ENCODE measurements at regions not wholly inside any gene's neighbourhood (a gene's known extent, or its start where the extent isn't known, plus 50 kb on each side); places are given as distances from the start of the nearest gene placed in this dataset.

DNA sequence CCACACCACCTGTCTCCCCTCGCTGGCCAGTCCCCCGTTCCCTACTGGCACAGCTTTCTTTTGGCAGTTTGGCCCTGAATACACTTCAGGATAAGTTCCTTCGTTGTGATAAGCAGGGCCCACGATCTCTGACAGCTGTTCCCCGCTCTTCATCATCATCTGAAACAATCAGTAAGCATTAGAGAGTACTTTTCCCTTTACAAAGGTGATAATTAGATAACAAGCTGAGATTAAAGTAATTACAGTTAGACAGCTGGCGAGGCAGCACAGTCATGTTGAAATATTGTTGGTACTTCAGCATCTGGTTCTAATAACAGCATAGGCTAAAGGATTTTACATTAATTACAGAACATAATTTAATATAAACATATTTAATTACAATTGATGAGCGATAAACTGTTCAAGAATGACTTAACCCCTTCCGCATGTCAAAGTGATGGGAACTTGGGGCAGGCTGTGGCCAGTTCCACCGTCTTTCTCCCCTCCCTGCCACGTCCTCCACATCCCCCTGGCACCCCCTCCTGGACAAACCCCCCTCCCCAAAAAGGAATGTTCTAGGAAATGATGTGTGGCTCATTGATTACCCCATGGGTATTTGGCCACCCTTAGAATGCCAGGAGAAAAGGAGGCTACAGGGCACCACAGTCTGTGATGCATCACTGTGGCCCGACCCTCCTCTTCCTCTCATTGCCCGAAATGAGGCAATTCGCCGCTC is 134.9 kb downstream of the RCN1 start:
- Histone ChIP-seq H3K9me3 (ENCODE audit: control insufficient read depth in 4 of 4, low read length in 3 of 4) (no peaks in the 10 kb centered on the region), H3K9ac (ENCODE audit: low read depth in 1 of 2, low read length in 2 of 2) (no peak overlapping the region), H3K27me3 (ENCODE audit: control insufficient read depth in 4 of 4, insufficient read depth in 4 of 4, low read length in 3 of 4) (peaks cover 0 to 2% (median 0%) of the 10 kb centered on the region in 4 donors), H3K4me3 (ENCODE audit: low read depth in 1 of 3, low read length in 3 of 3) (no peak overlapping the region), H3K4me1 (ENCODE audit: control insufficient read depth in 4 of 4, insufficient read depth in 4 of 4, low read length in 3 of 4) (no peaks in the 10 kb centered on the region), H3K36me3 (ENCODE audit: control insufficient read depth in 4 of 4, insufficient read depth in 3 of 4, low read depth in 1 of 4, low read length in 3 of 4) (no peaks in the 10 kb centered on the region), H3K27ac (ENCODE audit: low read depth in 1 of 2, low read length in 2 of 2) (no peak overlapping the region)
- TF ChIP-seq, protein P1, sequence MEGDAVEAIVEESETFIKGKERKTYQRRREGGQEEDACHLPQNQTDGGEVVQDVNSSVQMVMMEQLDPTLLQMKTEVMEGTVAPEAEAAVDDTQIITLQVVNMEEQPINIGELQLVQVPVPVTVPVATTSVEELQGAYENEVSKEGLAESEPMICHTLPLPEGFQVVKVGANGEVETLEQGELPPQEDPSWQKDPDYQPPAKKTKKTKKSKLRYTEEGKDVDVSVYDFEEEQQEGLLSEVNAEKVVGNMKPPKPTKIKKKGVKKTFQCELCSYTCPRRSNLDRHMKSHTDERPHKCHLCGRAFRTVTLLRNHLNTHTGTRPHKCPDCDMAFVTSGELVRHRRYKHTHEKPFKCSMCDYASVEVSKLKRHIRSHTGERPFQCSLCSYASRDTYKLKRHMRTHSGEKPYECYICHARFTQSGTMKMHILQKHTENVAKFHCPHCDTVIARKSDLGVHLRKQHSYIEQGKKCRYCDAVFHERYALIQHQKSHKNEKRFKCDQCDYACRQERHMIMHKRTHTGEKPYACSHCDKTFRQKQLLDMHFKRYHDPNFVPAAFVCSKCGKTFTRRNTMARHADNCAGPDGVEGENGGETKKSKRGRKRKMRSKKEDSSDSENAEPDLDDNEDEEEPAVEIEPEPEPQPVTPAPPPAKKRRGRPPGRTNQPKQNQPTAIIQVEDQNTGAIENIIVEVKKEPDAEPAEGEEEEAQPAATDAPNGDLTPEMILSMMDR (IDR thresholded peaks at IDR 0.05; ENCODE audit: low read depth, low read length, missing input control) = no peak
- TF ChIP-seq JUND (IDR thresholded peaks at IDR 0.05) = no peak
- TF ChIP-seq RXRA (IDR thresholded peaks at IDR 0.05) = no peak
- TF ChIP-seq HNF4A (conservative IDR thresholded peaks at IDR 0.05) = no peak
- TF ChIP-seq FOXA1 (IDR thresholded peaks at IDR 0.05) = no peak
- no peak for TF ChIP-seq GABPA (IDR thresholded peaks at IDR 0.05 in 1 of 2, conservative IDR thresholded peaks at IDR 0.05 in 1 of 2)
- no peak for TF ChIP-seq RAD21 (IDR thresholded peaks at IDR 0.05)
- TF ChIP-seq, protein P2, sequence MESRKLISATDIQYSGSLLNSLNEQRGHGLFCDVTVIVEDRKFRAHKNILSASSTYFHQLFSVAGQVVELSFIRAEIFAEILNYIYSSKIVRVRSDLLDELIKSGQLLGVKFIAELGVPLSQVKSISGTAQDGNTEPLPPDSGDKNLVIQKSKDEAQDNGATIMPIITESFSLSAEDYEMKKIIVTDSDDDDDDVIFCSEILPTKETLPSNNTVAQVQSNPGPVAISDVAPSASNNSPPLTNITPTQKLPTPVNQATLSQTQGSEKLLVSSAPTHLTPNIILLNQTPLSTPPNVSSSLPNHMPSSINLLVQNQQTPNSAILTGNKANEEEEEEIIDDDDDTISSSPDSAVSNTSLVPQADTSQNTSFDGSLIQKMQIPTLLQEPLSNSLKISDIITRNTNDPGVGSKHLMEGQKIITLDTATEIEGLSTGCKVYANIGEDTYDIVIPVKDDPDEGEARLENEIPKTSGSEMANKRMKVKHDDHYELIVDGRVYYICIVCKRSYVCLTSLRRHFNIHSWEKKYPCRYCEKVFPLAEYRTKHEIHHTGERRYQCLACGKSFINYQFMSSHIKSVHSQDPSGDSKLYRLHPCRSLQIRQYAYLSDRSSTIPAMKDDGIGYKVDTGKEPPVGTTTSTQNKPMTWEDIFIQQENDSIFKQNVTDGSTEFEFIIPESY (IDR thresholded peaks at IDR 0.05) = no peak
- TF ChIP-seq YY1 (IDR thresholded peaks at IDR 0.05) = no peak
- no peak for TF ChIP-seq EGR1 (IDR thresholded peaks at IDR 0.05; ENCODE audit: low read depth in 2 of 2)
- TF ChIP-seq SP1 (IDR thresholded peaks at IDR 0.05) = no peak
- TF ChIP-seq FOXA2 (IDR thresholded peaks at IDR 0.05) = no peak
- DNase-seq (ENCODE audit: low spot score) = no peak
- 73% methylated on average over 14 of the region's 14 CpGs for WGBS

DNA sequence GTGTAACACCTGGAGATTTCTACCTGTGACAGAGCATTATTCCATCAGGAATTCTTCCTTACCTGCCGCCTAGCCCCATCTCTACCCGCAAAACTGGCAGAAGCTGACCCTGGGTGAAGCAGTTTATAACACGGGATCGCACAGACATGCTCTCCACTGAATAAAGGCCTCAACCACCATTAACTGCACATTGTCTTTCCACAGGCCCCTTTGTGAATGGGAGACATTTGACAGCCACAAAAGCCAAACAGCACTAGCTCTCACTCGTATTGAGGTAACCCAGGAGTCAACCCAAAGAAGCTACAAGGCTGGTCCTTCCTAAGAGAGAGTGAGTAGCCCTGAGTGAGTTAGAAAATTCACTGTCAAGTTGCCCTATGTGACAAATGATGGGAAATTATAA is 135.6 kb downstream of the RCN1 start:
- H3K27me3 ChIP-seq (ENCODE audit: control insufficient read depth in 4 of 4, insufficient read depth in 4 of 4, low read length in 3 of 4) = peaks cover 0 to 2% (median 0%) of the 10 kb centered on the region in 4 donors
- TF ChIP-seq RXRA (IDR thresholded peaks at IDR 0.05) (no peak), JUND (IDR thresholded peaks at IDR 0.05) (no peak), NR2F2 (IDR thresholded peaks at IDR 0.05) (no peak), TAF1 (conservative IDR thresholded peaks at IDR 0.05) (no peak), FOXA1 (IDR thresholded peaks at IDR 0.05) (no peak), YY1 (IDR thresholded peaks at IDR 0.05) (no peak), EGR1 (IDR thresholded peaks at IDR 0.05; ENCODE audit: low read depth in 2 of 2) (no peak), HNF4G (IDR thresholded peaks at IDR 0.05) (no peak), RAD21 (IDR thresholded peaks at IDR 0.05) (no peak), SP1 (IDR thresholded peaks at IDR 0.05) (no peak), GABPA (IDR thresholded peaks at IDR 0.05 in 1 of 2, conservative IDR thresholded peaks at IDR 0.05 in 1 of 2) (no peak), FOXA2 (IDR thresholded peaks at IDR 0.05) (no peak), HNF4A (conservative IDR thresholded peaks at IDR 0.05) (no peak)
- TF ChIP-seq, protein P3, sequence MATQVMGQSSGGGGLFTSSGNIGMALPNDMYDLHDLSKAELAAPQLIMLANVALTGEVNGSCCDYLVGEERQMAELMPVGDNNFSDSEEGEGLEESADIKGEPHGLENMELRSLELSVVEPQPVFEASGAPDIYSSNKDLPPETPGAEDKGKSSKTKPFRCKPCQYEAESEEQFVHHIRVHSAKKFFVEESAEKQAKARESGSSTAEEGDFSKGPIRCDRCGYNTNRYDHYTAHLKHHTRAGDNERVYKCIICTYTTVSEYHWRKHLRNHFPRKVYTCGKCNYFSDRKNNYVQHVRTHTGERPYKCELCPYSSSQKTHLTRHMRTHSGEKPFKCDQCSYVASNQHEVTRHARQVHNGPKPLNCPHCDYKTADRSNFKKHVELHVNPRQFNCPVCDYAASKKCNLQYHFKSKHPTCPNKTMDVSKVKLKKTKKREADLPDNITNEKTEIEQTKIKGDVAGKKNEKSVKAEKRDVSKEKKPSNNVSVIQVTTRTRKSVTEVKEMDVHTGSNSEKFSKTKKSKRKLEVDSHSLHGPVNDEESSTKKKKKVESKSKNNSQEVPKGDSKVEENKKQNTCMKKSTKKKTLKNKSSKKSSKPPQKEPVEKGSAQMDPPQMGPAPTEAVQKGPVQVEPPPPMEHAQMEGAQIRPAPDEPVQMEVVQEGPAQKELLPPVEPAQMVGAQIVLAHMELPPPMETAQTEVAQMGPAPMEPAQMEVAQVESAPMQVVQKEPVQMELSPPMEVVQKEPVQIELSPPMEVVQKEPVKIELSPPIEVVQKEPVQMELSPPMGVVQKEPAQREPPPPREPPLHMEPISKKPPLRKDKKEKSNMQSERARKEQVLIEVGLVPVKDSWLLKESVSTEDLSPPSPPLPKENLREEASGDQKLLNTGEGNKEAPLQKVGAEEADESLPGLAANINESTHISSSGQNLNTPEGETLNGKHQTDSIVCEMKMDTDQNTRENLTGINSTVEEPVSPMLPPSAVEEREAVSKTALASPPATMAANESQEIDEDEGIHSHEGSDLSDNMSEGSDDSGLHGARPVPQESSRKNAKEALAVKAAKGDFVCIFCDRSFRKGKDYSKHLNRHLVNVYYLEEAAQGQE (IDR thresholded peaks at IDR 0.05) = no peak
- TF ChIP-seq, protein P2 (IDR thresholded peaks at IDR 0.05) = no peak
- TF ChIP-seq, protein P4, sequence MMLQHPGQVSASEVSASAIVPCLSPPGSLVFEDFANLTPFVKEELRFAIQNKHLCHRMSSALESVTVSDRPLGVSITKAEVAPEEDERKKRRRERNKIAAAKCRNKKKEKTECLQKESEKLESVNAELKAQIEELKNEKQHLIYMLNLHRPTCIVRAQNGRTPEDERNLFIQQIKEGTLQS (IDR thresholded peaks at IDR 0.05) = no peak
- TF ChIP-seq, protein P5, sequence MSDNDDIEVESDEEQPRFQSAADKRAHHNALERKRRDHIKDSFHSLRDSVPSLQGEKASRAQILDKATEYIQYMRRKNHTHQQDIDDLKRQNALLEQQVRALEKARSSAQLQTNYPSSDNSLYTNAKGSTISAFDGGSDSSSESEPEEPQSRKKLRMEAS (IDR thresholded peaks at IDR 0.05) = no peak
- TF ChIP-seq, protein P1 (IDR thresholded peaks at IDR 0.05; ENCODE audit: low read depth, low read length, missing input control) = no peak
- H3K9ac ChIP-seq (ENCODE audit: low read depth in 1 of 2, low read length in 2 of 2) = no peak overlapping the region
- no peak overlapping the region for H3K27ac ChIP-seq (ENCODE audit: low read depth in 1 of 2, low read length in 2 of 2)
- H3K9me3 ChIP-seq (ENCODE audit: control insufficient read depth in 4 of 4, low read length in 3 of 4) = no peaks in the 10 kb centered on the region
- DNase-seq (ENCODE audit: low spot score) = no peak
- H3K4me3 ChIP-seq (ENCODE audit: low read depth in 1 of 3, low read length in 3 of 3) = no peak overlapping the region
- H3K4me1 ChIP-seq (ENCODE audit: control insufficient read depth in 4 of 4, insufficient read depth in 4 of 4, low read length in 3 of 4) = no peaks in the 10 kb centered on the region
- no peaks in the 10 kb centered on the region for H3K36me3 ChIP-seq (ENCODE audit: control insufficient read depth in 4 of 4, insufficient read depth in 3 of 4, low read depth in 1 of 4, low read length in 3 of 4)
- WGBS = 80% methylated on average over 5 of the region's 5 CpGs

Measured in liver (tissue), 8 donors.